ENCODE measurements at regions not wholly inside any gene's neighbourhood (a gene's known extent, or its start where the extent isn't known, plus 50 kb on each side); places are given as distances from the start of the nearest gene placed in this dataset.

DNA sequence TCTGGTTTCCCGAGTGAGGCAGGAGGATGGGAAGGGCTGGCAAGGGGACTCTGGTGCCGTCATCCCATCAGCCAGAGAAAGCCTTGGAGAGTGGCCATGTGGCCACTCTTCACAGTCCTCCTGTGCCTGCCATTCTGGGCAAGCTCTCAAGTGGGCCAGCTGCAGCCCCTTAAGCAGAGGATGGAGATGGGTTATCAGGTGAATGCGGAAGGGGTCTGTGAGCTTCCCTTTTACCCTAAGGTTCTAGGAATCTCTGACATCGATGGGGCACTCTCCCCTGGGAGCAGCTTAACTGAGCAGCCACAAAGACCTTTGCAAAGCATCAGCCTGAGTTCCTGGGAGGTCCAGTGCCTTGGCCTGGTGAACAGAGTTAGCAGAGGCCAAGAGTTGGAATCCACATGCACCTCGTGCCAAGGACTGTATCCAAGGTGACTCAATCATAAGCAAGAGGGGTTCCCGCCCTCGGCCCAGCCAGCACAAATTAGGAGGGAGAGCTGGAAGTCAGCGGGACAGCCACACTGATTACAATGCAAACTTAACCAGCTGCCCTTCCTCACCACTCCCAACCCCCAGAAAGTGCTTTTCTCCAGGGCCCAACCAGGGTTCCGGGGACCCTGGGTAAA lies 193.6 kb downstream of the BUD13 start:
- Mint-ChIP-seq H3K27me3 (ENCODE audit: insufficient read depth) (peaks cover 78% of the 10 kb centered on the region), H3K4me3 (peak overlapping the region; percentile 46), H3K4me1 (peaks cover 23% of the 10 kb centered on the region), H3K9me3 (no peaks in the 10 kb centered on the region), H3K36me3 (ENCODE audit: low read depth) (no peaks in the 10 kb centered on the region), H3K27ac (no peak overlapping the region)
- TF ChIP-seq, protein P1, sequence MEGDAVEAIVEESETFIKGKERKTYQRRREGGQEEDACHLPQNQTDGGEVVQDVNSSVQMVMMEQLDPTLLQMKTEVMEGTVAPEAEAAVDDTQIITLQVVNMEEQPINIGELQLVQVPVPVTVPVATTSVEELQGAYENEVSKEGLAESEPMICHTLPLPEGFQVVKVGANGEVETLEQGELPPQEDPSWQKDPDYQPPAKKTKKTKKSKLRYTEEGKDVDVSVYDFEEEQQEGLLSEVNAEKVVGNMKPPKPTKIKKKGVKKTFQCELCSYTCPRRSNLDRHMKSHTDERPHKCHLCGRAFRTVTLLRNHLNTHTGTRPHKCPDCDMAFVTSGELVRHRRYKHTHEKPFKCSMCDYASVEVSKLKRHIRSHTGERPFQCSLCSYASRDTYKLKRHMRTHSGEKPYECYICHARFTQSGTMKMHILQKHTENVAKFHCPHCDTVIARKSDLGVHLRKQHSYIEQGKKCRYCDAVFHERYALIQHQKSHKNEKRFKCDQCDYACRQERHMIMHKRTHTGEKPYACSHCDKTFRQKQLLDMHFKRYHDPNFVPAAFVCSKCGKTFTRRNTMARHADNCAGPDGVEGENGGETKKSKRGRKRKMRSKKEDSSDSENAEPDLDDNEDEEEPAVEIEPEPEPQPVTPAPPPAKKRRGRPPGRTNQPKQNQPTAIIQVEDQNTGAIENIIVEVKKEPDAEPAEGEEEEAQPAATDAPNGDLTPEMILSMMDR (conservative IDR thresholded peaks at IDR 0.05) = no peak
- DNase-seq = peak; percentile 79
- peaks cover 79% of the 10 kb centered on the region for H3K27me3 ChIP-seq (ENCODE audit: control insufficient read depth, insufficient read depth, low read length, poor library complexity, severe bottlenecking)
- H3K27ac ChIP-seq (ENCODE audit: low read depth, low read length) = no peak overlapping the region
- WGBS, 2 experiments (ENCODE audit: insufficient coverage in 1 of 2, insufficient read length in 1 of 2) = 13 to 34% methylated on average over 6 to 9 of the region's 9 CpGs
- no peak overlapping the region for H3K9ac ChIP-seq (ENCODE audit: extremely low read depth, low read length, poor library complexity, severe bottlenecking)
- no peaks in the 10 kb centered on the region for H3K36me3 ChIP-seq (ENCODE audit: control insufficient read depth, insufficient read depth, low read length)
- no peaks in the 10 kb centered on the region for H3K9me3 ChIP-seq (ENCODE audit: control insufficient read depth, low read length)
- H3K4me3 ChIP-seq (ENCODE audit: low read length) = peak overlapping the region; percentile 65
- peaks cover 9% of the 10 kb centered on the region for H3K4me1 ChIP-seq (ENCODE audit: control insufficient read depth, insufficient read depth, low read length)

DNA sequence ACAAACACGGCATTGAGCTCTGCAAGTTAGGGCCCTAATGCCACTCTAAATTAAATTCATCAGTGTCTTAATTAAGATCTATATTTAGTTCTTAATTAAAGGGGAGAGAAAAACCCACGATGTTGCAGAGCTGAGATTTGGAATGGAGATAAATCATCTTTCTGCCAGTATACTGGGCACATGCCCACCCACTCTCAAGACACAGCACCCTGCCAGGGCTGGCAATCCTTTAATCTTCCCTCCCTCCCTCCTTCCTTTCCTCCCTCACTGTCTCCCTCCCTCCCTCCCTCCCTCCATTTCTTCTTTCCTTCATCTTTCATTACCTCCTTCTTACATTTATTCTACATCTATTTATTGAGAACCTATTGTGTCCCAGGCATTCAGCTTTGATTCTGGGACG lies 194.8 kb downstream of the BUD13 start:
- 60 to 71% methylated on average over 1 to 2 of the region's 3 CpGs for WGBS, 2 experiments (ENCODE audit: insufficient coverage in 1 of 2, insufficient read length in 1 of 2)
- H3K9me3 ChIP-seq (ENCODE audit: control insufficient read depth, low read length) = no peaks in the 10 kb centered on the region
- H3K27ac Mint-ChIP-seq = no peak overlapping the region
- H3K4me3 Mint-ChIP-seq = no peak overlapping the region
- DNase-seq = no peak
- no peak overlapping the region for H3K4me3 ChIP-seq (ENCODE audit: low read length)
- H3K27ac ChIP-seq (ENCODE audit: low read depth, low read length) = no peak overlapping the region
- no peaks in the 10 kb centered on the region for H3K36me3 Mint-ChIP-seq (ENCODE audit: low read depth)
- peaks cover 67% of the 10 kb centered on the region for H3K27me3 ChIP-seq (ENCODE audit: control insufficient read depth, insufficient read depth, low read length, poor library complexity, severe bottlenecking)
- no peaks in the 10 kb centered on the region for H3K9me3 Mint-ChIP-seq
- H3K4me1 Mint-ChIP-seq = peaks cover 22% of the 10 kb centered on the region
- TF ChIP-seq, protein P1 (conservative IDR thresholded peaks at IDR 0.05) = no peak
- H3K36me3 ChIP-seq (ENCODE audit: control insufficient read depth, insufficient read depth, low read length) = no peaks in the 10 kb centered on the region
- no peak overlapping the region for H3K9ac ChIP-seq (ENCODE audit: extremely low read depth, low read length, poor library complexity, severe bottlenecking)
- peaks cover 66% of the 10 kb centered on the region for H3K27me3 Mint-ChIP-seq (ENCODE audit: insufficient read depth)
- peaks cover 9% of the 10 kb centered on the region for H3K4me1 ChIP-seq (ENCODE audit: control insufficient read depth, insufficient read depth, low read length)

DNA sequence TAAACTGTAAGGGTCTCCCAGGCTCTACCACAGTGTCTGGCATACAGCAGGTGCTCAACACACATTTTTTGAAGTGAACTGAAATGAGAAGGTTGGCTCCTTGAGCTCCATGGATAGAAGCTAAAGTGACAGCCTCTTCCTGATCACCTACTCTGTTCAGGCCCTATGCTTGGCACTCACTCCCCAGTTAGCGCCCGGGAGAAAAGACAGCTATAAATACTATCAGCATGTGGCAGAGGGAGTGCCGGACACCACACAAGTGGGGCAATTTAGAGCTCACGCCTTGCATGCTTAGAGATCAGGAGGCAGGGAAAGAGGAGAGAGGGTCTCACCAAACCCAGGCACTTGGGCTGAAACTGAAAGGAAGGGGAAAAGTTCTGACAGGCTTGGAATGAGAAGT lies 195.5 kb downstream of the BUD13 start:
- Histone ChIP-seq H3K27ac (ENCODE audit: low read depth, low read length) (no peak overlapping the region), H3K4me3 (ENCODE audit: low read length) (no peak overlapping the region), H3K27me3 (ENCODE audit: control insufficient read depth, insufficient read depth, low read length, poor library complexity, severe bottlenecking) (peaks cover 60% of the 10 kb centered on the region), H3K9ac (ENCODE audit: extremely low read depth, low read length, poor library complexity, severe bottlenecking) (no peak overlapping the region), H3K4me1 (ENCODE audit: control insufficient read depth, insufficient read depth, low read length) (peaks cover 9% of the 10 kb centered on the region), H3K9me3 (ENCODE audit: control insufficient read depth, low read length) (no peaks in the 10 kb centered on the region), H3K36me3 (ENCODE audit: control insufficient read depth, insufficient read depth, low read length) (no peaks in the 10 kb centered on the region)
- H3K36me3 Mint-ChIP-seq (ENCODE audit: low read depth) = no peaks in the 10 kb centered on the region
- no peak overlapping the region for H3K27ac Mint-ChIP-seq
- TF ChIP-seq, protein P1 (conservative IDR thresholded peaks at IDR 0.05) = no peak
- no peak for DNase-seq
- peaks cover 60% of the 10 kb centered on the region for H3K27me3 Mint-ChIP-seq (ENCODE audit: insufficient read depth)
- WGBS, 2 experiments (ENCODE audit: insufficient coverage in 1 of 2, insufficient read length in 1 of 2) = 88 to 94% methylated on average over 4 of the region's 4 CpGs
- peaks cover 20% of the 10 kb centered on the region for H3K4me1 Mint-ChIP-seq
- H3K9me3 Mint-ChIP-seq = no peaks in the 10 kb centered on the region
- H3K4me3 Mint-ChIP-seq = no peak overlapping the region

Measured in endodermal cell (in vitro differentiated cells).